GM12878 (cell line): ENCODE measurements at regions not wholly inside any gene's neighbourhood (a gene's known extent, or its start where the extent isn't known, plus 50 kb on each side); places are given as distances from the start of the nearest gene placed in this dataset.

Experiments used
- ATAC-seq: fragments of 200-7000 bp; cut with Tn5 transposase; 3 replicates; pipeline ENCODE4 v1.9.1; 2020; ENCODE audit warnings: mild to moderate bottlenecking, moderate library complexity
- BruUV-seq: library from RNA; stranded (reverse); fragments of 400-500 nt; replicated peaks from 2 replicates; lab custom pipeline; 2021; lab: Mats Ljungman, UMichigan
- CTCF ChIA-PET: fragments of 300-600 bp; sonication (Branson Sonifier 250); formaldehyde crosslinking; extraction: SDS; loops from one replicate; lab custom pipeline; 2021; ENCODE audit warnings: inconsistent platforms; lab: Yijun Ruan, JAX
- POLR2A ChIA-PET: fragments of 350-600 bp; formaldehyde crosslinking; extraction: SDS; loops from one replicate; lab custom pipeline; 2021; ENCODE audit warnings: inconsistent platforms; lab: Charles Lee
- RAD21 ChIA-PET: fragments of 300-600 bp; sonication (Branson Sonifier 250); formaldehyde crosslinking; loops from one replicate; lab custom pipeline; 2023; ENCODE audit warnings: antibody characterized with exemption; ENCODE audit not compliant: unreplicated experiment; lab: Charles Lee
- SMC1A ChIA-PET: fragments of 300-600 bp; sonication (Branson Sonifier 250); formaldehyde crosslinking; loops from one replicate; lab custom pipeline; 2023; ENCODE audit not compliant: unreplicated experiment, uncharacterized antibody; lab: Charles Lee
- DNase-seq: peaks from one replicate; pipeline ENCODE4 v3.0.0-alpha.2; 2011; ENCODE audit warnings: low read depth, low spot score
- FAIRE-seq: peaks from 3 replicates; lab custom pipeline; 2011; peaks lifted over from hg19 to GRCh38; lab: Jason Lieb, UNC
- H2AFZ ChIP-seq: 2 replicates; pipeline ENCODE4 v1.6.0; 2011; ENCODE audit warnings: low read depth, low read length, control low read depth; ENCODE audit not compliant: control insufficient read depth
- H3K27ac ChIP-seq: 2 replicates; pipeline ENCODE4 v1.5.1; 2011; ENCODE audit warnings: control low read depth; ENCODE audit not compliant: control insufficient read depth, insufficient read depth
- H3K27me3 ChIP-seq, 2 experiments: replicated peaks in 1 of 2; 2 replicates each; pipeline versions ENCODE4 v1.6.0 to v1.6.1; 2011; ENCODE audit warnings: low read length in 1 of 2; ENCODE audit not compliant: control insufficient read depth in 2 of 2, insufficient read depth in 2 of 2
- H3K36me3 ChIP-seq, 2 experiments: 2 replicates each; pipeline ENCODE4 v1.5.1; 2011; ENCODE audit warnings: low read length in 1 of 2; ENCODE audit not compliant: control insufficient read depth in 2 of 2, insufficient read depth in 2 of 2
- H3K4me1 ChIP-seq: 2 replicates; pipeline ENCODE4 v1.6.1; 2011; ENCODE audit warnings: mild to moderate bottlenecking, low read length, moderate library complexity, mixed read lengths; ENCODE audit not compliant: control insufficient read depth, insufficient read depth
- H3K4me2 ChIP-seq: 2 replicates; pipeline ENCODE4 v1.6.0; 2011; ENCODE audit warnings: control low read depth; ENCODE audit not compliant: control insufficient read depth, insufficient read depth
- H3K4me3 ChIP-seq: fragments of 200-600 bp; sonication (generic); 2 replicates; pipeline ENCODE4 v1.5.1; 2016
- H3K79me2 ChIP-seq: 2 replicates; pipeline ENCODE4 v1.6.0; 2011; ENCODE audit warnings: low read length; ENCODE audit not compliant: control insufficient read depth, insufficient read depth
- H3K9ac ChIP-seq: 2 replicates; pipeline ENCODE4 v1.8.0; 2011; ENCODE audit warnings: low read length, control low read depth, mixed read lengths; ENCODE audit not compliant: control insufficient read depth, insufficient read depth
- H3K9me3 ChIP-seq: replicated peaks from 3 replicates; pipeline ENCODE4 v1.5.1; 2011; ENCODE audit warnings: mild to moderate bottlenecking, low read length; ENCODE audit not compliant: control insufficient read depth, insufficient read depth
- H4K20me1 ChIP-seq: 2 replicates; pipeline ENCODE4 v1.6.0; 2011; ENCODE audit not compliant: control insufficient read depth, insufficient read depth
- BHLHE40 ChIP-seq, 2 experiments: fragments of 450-650 bp in 1 of 2; IDR thresholded peaks; 2 replicates each; pipeline ENCODE4 v1.6.1; 2011 to 2017; ENCODE audit warnings: low read depth in 2 of 2, borderline replicate concordance in 1 of 2, improper control_type of control experiment in 1 of 2, low read length in 1 of 2, mild to moderate bottlenecking in 1 of 2
- CHD4 ChIP-seq: fragments of 200-600 bp; sonication (generic); IDR thresholded peaks from 2 replicates; pipeline ENCODE4 v1.6.1; 2016; ENCODE audit warnings: mild to moderate bottlenecking
- MYC ChIP-seq: IDR thresholded peaks from 2 replicates; pipeline ENCODE4 v1.6.1; 2011; ENCODE audit warnings: mild to moderate bottlenecking, low read length, moderate library complexity, inconsistent platforms; ENCODE audit not compliant: insufficient read depth, insufficient replicate concordance, insufficient read length, severe bottlenecking
- NKRF ChIP-seq: fragments of 450-650 bp; conservative IDR thresholded peaks from 2 replicates; pipeline ENCODE4 v1.6.1; 2017; ENCODE audit warnings: mild to moderate bottlenecking, moderate library complexity
- TCF7 ChIP-seq: IDR thresholded peaks from 2 replicates; pipeline ENCODE4 v1.6.1; 2014; ENCODE audit warnings: antibody characterized with exemption, borderline replicate concordance
- WGBS: methylation state at CpG from one replicate; pipeline ENCODE4 v1.1.6; 2016; ENCODE audit warnings: low lambda C conversion rate; ENCODE audit not compliant: insufficient replicate concordance, insufficient coverage; ENCODE audit errors: missing lambda C conversion rate; 5-methylcytosine and 5-hydroxymethylcytosine counted together
- in situ Hi-C: fragments of 300-500 bp; cut with MboI; formaldehyde crosslinking; loops from 9 replicates; pipeline ENCODE4 v1.14.3; 2018; ENCODE audit warnings: mixed read lengths
- intact Hi-C: fragments of 100-400 bp; cut with micrococcal nuclease; formaldehyde crosslinking; loops from one replicate; pipeline ENCODE4 v1.14.2; 2022; ENCODE audit not compliant: unreplicated experiment

DNA sequence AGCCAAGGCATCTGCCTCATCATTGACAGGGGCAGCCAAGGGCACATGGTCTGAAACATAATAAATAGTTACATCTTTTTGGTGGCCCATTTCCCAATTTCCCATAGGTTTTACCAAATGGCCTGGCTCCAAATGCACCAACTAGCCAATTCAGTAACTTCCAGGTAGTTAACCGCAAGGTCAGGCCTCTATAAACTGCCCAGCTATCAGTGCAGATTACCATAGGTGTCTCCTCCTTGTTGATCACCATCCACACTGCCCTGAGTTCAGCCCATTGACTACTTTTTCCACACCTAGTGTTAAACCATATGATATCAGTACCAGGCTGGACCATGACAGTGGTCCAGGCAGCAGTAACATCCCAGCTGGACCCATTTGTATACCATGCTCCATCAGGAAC, 1145.1 kb upstream of the POU3F4 start:
- H3K36me3 ChIP-seq = no peaks in the 10 kb centered on the region
- H3K9me3 ChIP-seq = no peaks in the 10 kb centered on the region
- ChIA-PET POLR2A (no interaction called here), CTCF (no interaction called here), SMC1A (no interaction called here), RAD21 (no interaction called here)
- intact Hi-C loops = no loop called here
- no peaks in the 10 kb centered on the region for H3K27me3 ChIP-seq
- no peak overlapping the region for H3K9ac ChIP-seq
- H3K79me2 ChIP-seq = no peaks in the 10 kb centered on the region
- no peaks in the 10 kb centered on the region for H4K20me1 ChIP-seq
- H3K4me1 ChIP-seq = no peaks in the 10 kb centered on the region
- H2AFZ ChIP-seq = no peak overlapping the region
- no peak overlapping the region for H3K4me2 ChIP-seq
- no peak overlapping the region for H3K4me3 ChIP-seq
- no peak for ATAC-seq
- no peak overlapping the region for H3K27ac ChIP-seq
- WGBS = 6% methylated on average over 1 of the region's 1 CpG
- no peak for TF ChIP-seq BHLHE40 (IDR thresholded peaks at IDR 0.05; ENCODE audit: borderline replicate concordance in 1 of 2, low read depth in 2 of 2, low read length in 1 of 2)
- no peak for TF ChIP-seq CHD4
- TF ChIP-seq TCF7 = no peak
- no peak for TF ChIP-seq MYC
- no peak for TF ChIP-seq NKRF
- in situ Hi-C loops = no loop called here
- FAIRE-seq = no peak
- no peak for DNase-seq
- BruUV-seq = no TSS peak
